GM12891 (cell line): ENCODE measurements at regions not wholly inside any gene's neighbourhood (a gene's known extent, or its start where the extent isn't known, plus 50 kb on each side); places are given as distances from the start of the nearest gene placed in this dataset.

ENCODE experiments used
- POLR2A ChIP-seq: IDR thresholded peaks from 2 replicates; pipeline ENCODE4 v1.6.1; 2011; ENCODE audit warnings: low read depth, low read length, control low read depth
- TAF1 ChIP-seq: IDR thresholded peaks from 2 replicates; pipeline ENCODE4 v1.6.1; 2011; ENCODE audit warnings: low read depth, low read length, control low read depth

GRCh38 chr7:17146621-17147020 lies 151.8 kb upstream of the AHR start:
- TF ChIP-seq TAF1 (no peak), POLR2A (no peak)
